ENCODE measurements at regions not wholly inside any gene's neighbourhood (a gene's known extent, or its start where the extent isn't known, plus 50 kb on each side); places are given as distances from the start of the nearest gene placed in this dataset.
"Not testable (repeated sequence)": the region's sequence is repeated elsewhere in the genome, so short reads cannot be mapped to it uniquely, and the experiment has no call there.

DNA sequence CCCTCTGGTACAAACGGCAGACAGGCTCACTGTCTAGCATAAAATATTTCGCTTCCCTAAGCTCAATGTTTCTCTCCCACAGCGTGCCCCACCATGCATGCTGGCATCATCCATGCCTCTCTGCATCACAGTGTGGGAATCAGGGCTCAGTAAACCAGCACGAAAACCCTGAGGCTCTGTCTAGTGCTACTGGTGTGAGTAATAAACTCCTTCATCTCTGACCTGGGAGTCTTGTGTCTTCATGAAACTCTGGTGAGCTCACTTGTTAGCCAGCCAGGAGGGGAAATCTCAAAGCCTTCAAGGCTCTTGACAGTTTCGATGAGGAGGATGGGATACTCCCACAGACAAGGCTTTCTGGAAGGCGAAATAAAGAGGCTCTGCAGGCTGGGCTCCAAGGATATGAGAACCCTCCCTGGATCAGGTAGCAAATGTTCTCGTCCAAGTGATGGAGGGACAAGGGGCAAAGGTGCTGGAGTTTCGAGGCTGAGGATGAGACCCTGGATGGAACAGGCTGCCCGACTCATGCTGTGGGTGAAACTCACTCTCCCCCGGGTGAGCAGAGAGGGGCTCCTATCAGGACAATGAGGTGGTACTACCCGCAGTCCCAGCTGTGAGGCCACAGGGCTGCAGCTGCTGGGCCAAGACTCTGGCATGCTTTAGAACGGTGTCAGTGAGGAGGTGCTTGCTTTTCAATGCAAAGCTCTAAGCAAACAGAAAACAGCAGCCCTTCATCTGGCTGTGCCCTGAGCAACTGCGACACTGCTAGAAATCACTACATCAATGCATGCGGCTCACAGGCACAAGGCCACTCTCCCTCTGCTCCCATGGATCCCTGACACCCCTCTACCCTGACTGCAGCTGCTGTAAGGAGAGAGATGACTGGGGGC, 69.3 kb downstream of the SHANK2 start:
- DNase-seq (ENCODE audit: low read depth in 2 of 2) = no peak

DNA sequence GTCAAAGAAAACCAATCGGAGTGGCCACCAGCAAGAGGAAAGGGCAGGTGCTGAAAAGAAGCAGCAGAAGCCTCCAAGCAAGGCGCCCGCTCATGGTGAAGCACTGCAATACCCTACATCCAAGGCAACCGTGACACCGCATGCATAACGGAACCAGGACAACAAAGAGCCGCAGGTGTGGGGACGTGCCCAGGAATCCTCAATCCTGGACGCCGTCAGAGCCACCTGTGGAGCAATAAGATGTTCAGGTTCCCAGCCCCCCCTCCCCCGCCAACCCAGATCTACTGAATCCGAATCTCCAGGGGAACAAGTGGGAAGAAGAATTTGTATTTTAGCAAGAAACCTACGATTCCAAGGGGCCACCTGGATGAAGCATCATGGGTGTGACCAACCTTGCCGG, 70.8 kb downstream of the SHANK2 start:
- no peak for DNase-seq (ENCODE audit: low read depth in 2 of 2)

DNA sequence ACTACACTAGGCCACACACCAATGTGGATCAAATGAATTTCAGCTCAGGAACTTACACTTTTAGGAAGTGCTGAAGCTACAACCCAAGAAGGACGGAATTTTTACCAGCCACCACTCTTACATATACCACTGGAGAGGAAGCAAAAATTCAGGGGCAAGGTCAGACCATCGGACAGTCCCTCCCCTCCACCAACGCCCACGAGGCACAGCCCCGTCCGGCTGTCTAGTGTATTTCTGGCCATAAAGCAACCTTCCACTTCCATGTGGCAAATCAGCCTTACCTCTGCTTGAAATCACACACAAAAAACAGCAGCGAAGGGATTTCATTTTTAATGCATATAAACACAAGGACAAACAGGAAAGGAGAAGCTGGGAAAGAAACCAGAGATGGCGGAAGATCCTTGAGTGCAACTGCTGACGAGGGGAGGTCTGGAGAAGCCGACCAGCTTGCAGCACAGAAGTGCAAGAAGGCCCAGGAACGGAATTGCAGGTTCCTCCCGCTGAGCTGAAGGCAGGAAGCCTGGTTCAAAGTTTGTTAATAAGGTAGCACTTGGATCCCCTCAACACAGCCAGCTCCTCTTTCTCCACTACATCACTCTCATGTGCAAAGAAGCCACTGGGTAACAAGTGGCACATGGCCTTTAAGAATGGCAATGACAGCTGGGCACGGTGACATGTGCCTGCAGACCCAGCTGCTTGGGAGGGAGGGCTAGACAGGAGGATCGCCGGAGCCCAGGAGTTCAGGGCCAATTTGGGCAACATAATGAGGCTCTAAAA, 71.5 kb downstream of the SHANK2 start:
- no peak for DNase-seq (ENCODE audit: low read depth in 2 of 2)

DNA sequence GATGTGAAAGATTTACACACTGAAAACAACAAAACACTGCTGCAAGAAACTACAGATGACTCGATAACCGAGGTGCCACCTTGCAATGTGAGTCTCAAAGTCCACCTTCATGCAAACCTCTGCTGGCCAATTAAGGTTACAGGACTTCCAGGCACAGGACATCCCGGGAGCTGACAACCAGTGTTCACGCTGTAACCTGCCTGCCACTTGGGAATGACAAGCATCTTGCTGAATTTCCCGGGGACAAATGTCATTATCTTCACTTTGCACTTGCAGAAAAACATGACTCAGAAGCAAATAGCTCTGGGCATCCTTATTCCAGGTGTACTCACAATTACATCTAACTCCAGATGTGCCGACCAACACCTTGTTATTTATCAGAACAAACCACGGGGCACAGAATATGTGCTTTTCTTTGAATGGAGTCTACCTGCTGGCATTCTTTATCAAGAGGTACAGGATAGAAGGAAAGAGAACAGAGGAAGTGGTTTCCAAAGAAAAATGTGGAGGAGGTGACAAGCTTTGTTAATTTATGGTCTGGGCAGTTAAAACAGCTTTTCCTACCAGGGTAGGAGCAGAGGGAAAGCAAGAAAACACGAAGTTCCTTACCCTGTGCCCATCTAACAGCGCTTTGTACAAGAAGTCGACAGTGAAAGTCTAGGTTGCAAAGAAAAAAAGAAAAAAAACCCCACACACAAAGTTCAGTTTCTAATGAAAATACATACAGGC, 72.3 kb downstream of the SHANK2 start:
- no peak for DNase-seq (ENCODE audit: low read depth in 2 of 2)

DNA sequence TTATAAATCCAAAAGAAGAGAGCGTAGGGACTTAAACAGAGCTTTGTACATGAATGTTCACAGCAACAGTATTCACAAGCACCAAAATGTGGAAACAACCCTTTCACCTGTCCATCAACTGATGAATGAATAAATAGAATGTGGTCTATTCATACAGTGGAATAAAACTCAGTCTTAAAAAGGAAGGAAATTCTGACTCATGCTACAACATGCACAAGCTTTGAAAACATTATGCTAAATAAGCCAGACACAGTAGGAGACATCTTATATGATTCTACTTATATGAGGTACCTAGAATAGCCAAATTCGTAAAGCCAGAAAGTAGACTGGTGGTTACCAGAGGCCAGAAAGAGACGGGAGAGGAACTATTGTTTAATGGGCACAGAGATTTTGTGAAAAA, 74.3 kb downstream of the SHANK2 start:
- no peak for DNase-seq (ENCODE audit: low read depth in 2 of 2)

DNA sequence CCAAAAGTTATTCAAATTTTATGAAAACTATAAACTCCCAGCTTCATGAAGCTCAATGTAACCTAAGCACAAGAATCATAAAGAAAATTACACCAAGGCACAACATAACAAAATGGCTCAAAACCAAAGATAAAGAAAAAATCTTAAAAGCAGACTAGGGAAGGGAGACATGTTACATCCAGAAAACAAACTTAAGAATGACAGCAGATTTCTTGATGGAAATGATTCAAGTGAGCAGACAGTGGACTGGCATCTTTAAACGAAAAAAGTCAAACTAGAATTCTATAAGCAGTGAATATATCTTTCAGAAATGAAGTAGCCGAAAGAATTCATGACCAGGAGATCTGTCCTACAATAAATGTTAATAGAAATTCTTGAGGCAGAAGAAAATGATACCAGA, 75.6 kb downstream of the SHANK2 start:
- no peak for DNase-seq (ENCODE audit: low read depth in 2 of 2)

DNA sequence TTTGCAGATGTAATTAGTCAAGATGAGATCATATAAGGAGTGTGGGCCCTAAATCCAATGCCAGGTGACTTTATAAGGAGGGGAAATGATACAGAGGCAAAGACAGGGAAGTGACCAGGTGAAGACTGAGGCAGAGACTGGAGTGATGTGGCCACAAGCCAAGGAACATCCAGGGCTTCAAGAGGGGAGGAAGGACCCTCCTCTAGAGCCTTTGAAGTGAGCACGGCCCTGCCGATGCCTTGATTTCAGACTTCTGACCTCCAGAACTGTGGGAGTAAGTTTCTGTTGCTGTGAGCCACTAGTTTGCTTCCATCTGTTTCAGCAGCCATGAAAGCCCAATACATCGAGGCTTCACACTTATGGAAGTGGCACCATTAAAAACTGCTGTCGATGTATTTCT, 78.7 kb downstream of the SHANK2 start:
- DNase-seq (ENCODE audit: low read depth in 2 of 2) = no peak

DNA sequence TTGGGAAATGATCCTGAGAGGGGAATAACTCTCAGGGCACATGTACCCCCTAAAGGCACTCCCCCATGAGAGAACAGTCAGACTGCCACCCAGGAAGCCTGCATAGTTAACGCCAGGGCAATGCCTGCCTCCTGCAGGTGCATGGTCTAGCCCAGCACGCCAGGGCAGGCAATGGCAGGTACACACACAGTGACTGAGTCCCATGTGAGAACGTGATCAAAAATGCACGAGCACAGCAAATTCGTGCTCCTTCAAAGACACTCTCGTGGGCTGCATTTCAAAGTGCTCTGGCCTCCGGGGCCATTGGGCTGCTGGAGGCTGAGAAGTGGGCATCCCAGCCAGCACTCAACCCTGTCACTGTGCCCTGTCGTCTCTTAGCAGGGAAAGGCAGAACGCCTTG, 79.7 kb downstream of the SHANK2 start:
- DNase-seq (ENCODE audit: low read depth in 2 of 2) = no peak

DNA sequence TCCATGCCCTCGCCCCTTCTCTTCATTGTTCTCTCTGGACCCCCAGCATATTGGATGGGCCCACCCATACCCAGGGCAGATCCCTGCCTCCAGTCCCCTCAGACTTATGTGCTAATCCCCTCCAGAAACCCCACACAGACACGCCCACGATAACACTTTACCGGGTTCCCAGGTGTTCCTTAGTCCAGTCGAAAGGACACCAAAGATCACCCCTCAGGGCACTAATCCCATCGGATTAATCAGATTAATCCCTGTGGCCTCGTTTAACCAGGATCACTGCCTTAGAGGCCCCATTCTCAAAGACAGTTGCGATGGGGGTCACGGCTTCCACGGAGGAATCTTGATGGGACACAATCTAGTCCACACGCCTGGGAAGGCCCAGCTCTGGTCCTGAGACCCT, 80.8 kb downstream of the SHANK2 start:
- DNase-seq (ENCODE audit: low read depth in 2 of 2) = no peak

DNA sequence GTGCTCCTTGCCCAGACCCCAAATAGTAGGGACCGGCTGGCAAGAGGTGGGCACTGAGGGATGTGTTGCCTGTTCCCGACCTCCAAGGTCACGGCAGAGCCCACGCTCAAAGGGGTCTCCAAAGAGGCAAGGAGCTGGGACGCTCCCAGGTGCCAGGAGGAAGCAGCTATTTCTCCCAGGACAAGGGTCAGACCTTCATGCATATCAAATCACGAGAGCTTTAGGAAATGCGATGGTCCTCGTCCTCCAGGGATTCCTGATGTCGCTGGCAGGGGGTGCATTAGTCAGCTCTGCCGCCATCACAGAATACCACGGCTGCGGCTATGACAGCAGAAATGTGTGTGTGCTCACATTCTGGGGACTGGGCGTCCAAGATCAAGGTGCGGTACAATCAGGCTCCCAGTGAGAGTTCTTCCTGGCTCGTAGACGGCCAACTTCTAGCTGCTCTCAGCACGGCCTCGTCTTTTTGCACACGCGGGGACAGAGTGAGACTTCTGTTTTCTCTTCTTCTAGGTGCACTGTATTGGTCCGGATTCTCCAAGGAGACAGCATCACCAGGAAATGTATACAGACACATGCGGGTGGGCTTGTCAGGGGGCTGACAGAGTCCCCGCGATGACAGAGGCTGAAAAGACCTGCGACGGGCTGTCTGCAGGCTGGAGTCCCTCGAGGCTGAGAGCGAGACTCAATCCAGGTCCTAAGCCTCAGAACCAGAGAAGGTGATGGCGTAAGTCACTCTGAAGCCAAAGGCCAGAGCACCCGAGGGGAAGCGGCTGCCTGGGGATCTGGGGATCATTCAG, 81.6 kb downstream of the SHANK2 start:
- no peak for DNase-seq (ENCODE audit: low read depth in 2 of 2)

DNA sequence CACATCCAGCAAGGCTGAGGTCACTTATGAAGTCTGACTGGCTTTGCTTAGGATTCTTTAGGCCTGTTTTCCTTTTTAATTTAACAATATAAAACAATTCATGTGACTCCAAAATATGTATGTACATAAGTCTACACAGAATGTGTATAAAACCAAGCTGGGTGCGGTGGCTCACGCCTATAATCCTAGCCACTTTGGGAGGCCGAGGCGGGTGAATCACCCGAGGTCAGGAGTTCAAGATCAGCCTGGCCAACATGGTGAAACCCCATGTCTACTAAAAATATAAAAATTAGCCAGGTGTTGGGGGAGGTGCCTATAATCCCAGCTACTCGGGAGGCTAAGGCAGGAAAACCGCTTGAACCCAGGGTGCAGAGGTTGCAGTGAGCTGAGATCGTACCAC, 83.1 kb downstream of the SHANK2 start:
- DNase-seq (ENCODE audit: low read depth in 2 of 2) = no peak

DNA sequence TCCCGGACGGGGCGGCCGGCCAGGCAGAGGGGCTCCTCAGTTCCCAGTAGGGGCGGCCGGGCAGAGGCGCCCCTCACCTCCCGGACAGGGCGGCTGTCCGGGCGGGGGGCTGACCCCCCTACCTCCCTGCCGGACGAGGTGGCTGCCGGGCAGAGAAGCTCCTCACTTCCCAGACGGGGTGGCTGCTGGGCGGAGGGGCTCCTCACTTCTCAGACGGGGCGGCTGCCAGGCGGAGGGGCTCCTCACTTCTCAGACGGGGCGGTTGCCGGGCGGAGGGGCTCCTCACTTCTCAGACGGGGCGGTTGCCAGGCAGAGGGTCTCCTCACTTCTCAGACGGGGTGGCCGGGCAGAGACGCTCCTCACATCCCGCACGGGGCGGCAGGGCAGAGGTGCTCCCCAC, 84.6 kb downstream of the SHANK2 start:
- DNase-seq (ENCODE audit: low read depth in 2 of 2) = not testable (repeated sequence)

DNA sequence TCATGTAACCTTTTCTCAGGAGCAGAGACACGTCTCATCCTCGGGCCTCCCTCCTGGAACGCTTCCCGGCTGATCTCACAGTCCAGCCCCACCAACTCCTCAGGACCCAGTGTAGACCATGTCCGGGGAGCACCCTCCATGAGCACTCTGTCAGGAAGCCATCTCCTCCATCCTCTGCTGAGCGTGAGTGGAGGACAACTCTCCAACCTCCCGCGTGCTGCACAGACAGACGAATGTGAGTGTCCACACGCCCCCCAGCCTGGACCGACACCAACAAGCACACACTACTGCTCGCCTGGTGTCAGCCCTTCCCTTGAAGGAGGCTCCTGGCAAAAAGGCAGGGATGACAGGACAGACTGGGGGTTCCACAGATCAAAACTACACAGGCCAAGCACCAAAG, 86.6 kb downstream of the SHANK2 start:
- DNase-seq (ENCODE audit: low read depth in 2 of 2) = no peak

DNA sequence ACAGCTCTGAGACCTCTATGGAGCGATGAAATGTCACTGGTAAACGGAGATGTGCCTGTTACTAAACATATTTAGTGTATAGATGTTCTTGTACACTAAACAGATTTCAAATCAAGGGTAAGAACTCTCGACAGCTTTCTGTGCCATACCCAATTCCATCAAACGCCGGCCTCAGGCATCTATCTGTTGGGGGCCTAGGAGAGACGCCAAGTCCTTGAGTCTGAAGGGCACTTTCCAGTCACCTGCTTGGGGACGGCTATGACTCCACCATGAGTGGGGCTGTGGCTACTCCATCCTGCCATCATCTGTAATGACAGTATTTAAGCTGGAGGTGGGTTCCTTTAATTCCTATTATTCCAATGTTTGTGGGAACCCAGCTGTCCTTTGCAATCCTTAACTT, 87.8 kb downstream of the SHANK2 start:
- no peak for DNase-seq (ENCODE audit: low read depth in 2 of 2)

DNA sequence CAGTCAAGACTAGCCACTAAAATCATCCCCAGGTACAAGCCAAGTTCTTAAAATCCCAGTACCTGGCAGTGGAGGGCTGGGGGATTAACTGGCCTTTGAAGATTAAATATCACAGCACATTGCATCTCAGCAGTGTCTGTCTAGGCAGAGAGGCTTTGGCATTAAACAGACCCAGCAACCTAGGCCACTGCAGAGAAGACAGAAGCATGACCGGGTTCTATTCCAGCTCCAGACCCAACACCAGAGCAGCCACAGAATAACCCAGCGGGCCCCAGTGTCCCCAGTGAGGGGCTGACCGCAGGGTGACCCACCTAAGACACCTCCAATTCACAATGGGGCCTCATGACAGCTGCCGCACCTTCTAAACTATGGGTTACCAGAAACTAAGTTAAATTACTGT, 88.2 kb downstream of the SHANK2 start:
- DNase-seq (ENCODE audit: low read depth in 2 of 2) = no peak

DNA sequence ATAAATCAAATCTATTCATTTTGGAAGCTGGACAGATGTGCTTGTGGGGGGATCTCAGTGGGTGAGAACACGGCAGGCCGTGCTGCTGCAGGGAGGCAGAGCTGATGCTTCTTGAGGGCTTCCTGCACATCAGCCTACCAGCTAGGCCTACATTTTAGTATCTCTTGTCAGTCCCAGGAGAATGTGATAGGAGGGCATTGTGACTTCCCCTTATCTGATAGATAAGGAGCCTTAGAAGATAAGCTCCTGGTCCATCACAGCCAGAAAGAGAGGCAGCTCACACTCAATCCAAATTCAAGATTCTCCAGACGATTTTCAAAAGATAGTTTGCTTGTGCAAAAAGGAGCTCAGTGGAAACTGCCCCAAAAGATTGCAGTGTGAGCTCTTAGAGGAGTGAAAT, 89.0 kb downstream of the SHANK2 start:
- no peak for DNase-seq (ENCODE audit: low read depth in 2 of 2)

DNA sequence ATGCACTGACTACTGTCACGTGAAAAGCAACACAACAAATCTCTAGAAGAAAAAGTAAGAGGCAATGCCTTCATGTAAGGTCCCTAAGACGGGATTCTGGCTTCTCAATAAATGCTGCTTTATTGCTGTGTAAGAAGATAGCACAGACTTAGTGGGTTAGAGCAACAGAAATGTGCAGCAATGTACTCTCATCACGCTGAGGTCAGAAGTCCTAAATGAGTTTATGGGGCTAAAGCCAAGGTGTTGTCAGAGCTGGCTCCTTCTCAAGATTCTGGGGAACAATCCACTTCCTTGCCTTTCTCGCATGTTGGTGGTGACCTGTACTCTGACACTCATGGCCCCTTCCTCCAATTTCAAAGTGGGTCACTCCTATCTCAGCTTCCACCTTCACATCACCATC, 93.4 kb downstream of the SHANK2 start:
- no peak for DNase-seq (ENCODE audit: low read depth in 2 of 2)

DNA sequence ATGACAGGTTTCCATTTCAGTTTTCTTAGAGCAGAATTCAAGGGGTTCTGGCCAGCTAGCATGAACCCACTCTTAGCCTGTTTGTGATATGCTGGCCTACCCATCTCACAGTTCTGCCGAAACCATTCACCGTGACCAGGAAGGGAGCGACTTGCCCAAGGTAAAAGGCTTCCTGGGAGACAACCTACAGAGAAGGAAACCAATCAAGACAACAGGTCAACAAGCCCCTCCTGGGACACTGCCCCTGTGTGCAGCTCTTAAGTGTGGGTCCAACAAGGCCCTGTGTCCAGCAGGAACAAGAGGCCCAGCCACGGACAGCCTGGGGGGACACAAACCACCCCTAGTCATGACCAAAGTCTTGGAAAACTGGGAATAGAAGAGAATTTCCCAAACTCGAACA, 94.7 kb downstream of the SHANK2 start:
- not testable (repeated sequence) for DNase-seq (ENCODE audit: low read depth in 2 of 2)

DNA sequence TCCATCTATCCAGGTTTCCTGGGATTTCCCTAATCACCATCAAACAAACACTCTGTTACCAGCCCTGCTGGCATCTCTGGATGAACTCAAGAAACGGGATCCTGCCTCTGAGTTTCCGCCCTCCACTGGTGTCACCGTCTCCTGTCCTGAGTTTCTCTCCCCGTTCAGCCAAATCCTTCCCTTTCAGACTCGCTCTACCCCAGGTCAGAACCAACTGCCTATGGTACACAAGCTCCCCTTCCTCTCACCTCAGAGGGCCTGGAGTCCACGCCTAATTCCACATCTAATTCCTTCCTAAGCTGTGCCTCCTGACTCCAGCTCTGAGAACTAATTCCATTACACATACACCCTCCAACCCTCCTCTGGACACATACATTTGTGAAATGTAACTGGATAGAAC, 96.1 kb downstream of the SHANK2 start:
- DNase-seq (ENCODE audit: low read depth in 2 of 2) = no peak

DNA sequence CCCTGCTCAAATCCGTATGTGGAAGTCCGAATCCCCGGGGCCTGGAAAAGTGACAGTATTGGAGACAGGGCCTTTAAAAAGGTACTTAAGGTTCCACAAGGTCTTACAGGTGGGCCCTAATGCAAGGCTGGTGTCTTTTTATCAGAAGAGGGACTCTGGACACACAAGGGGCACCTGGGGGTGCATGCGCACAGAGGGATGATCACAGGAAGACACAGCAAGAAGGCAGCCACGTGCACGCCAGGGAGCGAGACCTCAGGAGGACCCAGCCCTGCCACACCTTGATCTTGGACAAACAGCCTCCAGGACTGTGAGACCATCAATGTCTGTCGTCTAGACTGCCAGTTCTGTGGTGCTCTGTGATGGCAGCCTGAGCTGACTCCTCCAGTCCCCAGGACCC, 96.5 kb downstream of the SHANK2 start:
- DNase-seq (ENCODE audit: low read depth in 2 of 2) = no peak

DNA sequence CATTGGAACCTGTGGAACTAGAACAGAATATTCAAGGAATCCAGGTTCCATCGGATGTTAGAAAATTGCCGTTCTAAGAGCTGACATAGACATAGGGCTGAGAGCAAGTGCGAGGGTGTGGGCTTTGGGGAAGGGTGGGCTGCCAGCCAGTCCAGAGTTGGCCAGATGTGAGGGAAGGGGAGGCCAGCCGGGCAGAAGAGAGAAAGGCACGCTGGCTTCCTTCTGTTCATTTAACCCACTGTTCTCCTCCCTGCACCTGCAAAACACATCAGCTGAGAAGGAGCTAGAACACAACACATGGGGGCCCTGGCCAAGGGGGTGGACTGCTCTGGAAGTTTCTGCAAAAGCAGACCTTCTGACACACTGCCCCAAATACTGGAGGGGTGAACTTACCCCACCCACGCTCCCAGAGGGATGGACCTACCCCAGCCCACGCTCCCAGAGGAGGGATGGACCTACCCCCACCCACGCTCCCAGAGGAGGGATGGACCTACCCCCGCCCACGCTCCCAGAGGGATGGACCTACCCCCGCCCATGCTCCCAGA, 98.0 kb downstream of the SHANK2 start:
- DNase-seq (ENCODE audit: low read depth in 2 of 2) = no peak

All from stimulated activated CD4-positive, alpha-beta T cell treated with anti-CD3 and anti-CD28 coated beads, Interleukin-12 subunit alpha, Interleukin-12 subunit beta, amount 100 ng/mL, for 24 hours (primary cell).